Ramos (cell line): ENCODE measurements at regions not wholly inside any gene's neighbourhood (a gene's known extent, or its start where the extent isn't known, plus 50 kb on each side); places are given as distances from the start of the nearest gene placed in this dataset.

Experiments
- in situ Hi-C: fragments of 300-500 bp; cut with MboI; formaldehyde crosslinking; loops from one replicate; pipeline ENCODE4 v1.14.3; 2022; ENCODE audit warnings: low sequenced_read_pairs; ENCODE audit not compliant: unreplicated experiment

GRCh38 chr20:10799735-10800134 is 125.9 kb upstream of the JAG1 start:
- in situ Hi-C loops = no loop called here

- in situ Hi-C loops = no loop called here
These were observed 126.5 kb upstream of the JAG1 start for GRCh38 chr20:10800288-10800687.

GRCh38 chr20:10802236-10802635 is 128.4 kb upstream of the JAG1 start:
- in situ Hi-C loops = no loop called here

GRCh38 chr20:10805764-10806163 is 132.0 kb upstream of the JAG1 start:
- in situ Hi-C loops = no loop called here

- in situ Hi-C loops = no loop called here
These were observed 132.7 kb upstream of the JAG1 start for GRCh38 chr20:10806539-10806938.

GRCh38 chr20:10807013-10807412 is 133.2 kb upstream of the JAG1 start:
- in situ Hi-C loops = no loop called here

GRCh38 chr20:10812759-10813327 is 139.0 kb upstream of the JAG1 start:
- in situ Hi-C loops = no loop called here

GRCh38 chr20:10823585-10823984 is 149.8 kb upstream of the JAG1 start:
- in situ Hi-C loops = no loop called here

- in situ Hi-C loops = no loop called here
These were observed 151.1 kb upstream of the JAG1 start for GRCh38 chr20:10824750-10825500.

- in situ Hi-C loops = no loop called here
These were observed 152.3 kb upstream of the JAG1 start for GRCh38 chr20:10826111-10826510.

- in situ Hi-C loops = no loop called here
These were observed 154.4 kb upstream of the JAG1 start for GRCh38 chr20:10828180-10828579.

- in situ Hi-C loops = no loop called here
These were observed 158.3 kb upstream of the JAG1 start for GRCh38 chr20:10832141-10832540.

GRCh38 chr20:10837901-10838300 is 164.1 kb upstream of the JAG1 start:
- in situ Hi-C loops = no loop called here

- in situ Hi-C loops = no loop called here
These were observed 168.3 kb upstream of the JAG1 start for GRCh38 chr20:10842116-10842515.

- in situ Hi-C loops = no loop called here
These were observed 169.4 kb upstream of the JAG1 start for GRCh38 chr20:10843146-10843711.

GRCh38 chr20:10846766-10847165 is 173.0 kb upstream of the JAG1 start:
- in situ Hi-C loops = no loop called here

GRCh38 chr20:10848810-10849370 is 175.1 kb upstream of the JAG1 start:
- in situ Hi-C loops = no loop called here

GRCh38 chr20:10853176-10853575 is 179.4 kb upstream of the JAG1 start:
- in situ Hi-C loops = no loop called here

GRCh38 chr20:10853731-10854130 is 179.9 kb upstream of the JAG1 start:
- in situ Hi-C loops = no loop called here

- in situ Hi-C loops = no loop called here
These were observed 181.2 kb upstream of the JAG1 start for GRCh38 chr20:10854976-10855375.

GRCh38 chr20:10855778-10856177 is 182.0 kb upstream of the JAG1 start:
- in situ Hi-C loops = no loop called here
